GM19238 (cell line): ENCODE measurements at regions not wholly inside any gene's neighbourhood (a gene's known extent, or its start where the extent isn't known, plus 50 kb on each side); places are given as distances from the start of the nearest gene placed in this dataset.

ENCODE experiments used
- DNase-seq: peaks from one replicate; pipeline ENCODE4 v3.0.0; 2011; ENCODE audit warnings: low spot score; ENCODE audit not compliant: insufficient read length

GRCh38 chr12:113766131-113766878 lies 199.8 kb downstream of the RBM19 start:
- no peak for DNase-seq

GRCh38 chr12:113764661-113765060 lies 201.5 kb downstream of the RBM19 start:
- no peak for DNase-seq

DNA sequence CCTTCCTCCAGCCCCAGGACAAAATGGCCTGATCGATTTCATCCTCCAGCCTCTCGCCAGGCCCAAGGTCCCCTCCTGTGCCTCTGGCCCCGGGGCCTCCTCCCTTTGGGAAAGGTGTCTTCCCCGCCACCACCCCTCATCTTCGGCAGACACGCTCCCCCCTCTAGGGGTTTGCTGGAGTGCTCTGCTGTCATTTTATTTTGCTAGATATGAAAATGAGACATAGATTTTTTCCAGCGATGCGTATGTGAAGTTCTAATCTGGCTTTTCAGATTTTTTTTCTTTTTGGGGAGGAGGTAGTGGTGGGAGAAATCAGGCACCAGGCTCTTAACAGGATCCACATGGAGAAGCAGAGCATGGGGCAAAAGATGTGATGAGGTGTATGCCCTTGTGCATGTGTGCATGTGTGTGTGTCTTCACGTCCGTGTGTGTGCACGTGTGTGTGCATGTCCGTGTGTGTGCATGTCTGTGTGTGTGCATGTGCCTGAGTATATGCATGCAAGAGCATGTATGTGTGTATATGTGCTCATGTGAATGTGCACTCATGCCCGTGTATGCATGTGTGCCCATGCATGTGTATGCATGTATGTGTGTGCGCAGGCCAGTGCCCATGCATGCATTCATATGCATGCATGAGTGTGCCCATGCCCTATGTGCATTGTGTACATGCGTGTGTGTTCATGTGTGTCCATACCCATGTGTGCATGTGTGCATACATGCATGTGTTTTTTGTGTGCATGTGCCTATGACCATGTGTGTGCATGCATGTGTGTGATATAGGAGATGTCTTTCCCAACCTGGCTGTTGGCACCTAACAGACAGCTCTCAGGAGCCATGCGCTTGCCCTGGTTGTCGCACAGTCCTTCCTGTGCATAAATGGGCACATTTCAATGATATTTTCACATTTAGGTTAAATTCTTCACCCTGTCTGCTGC lies 203.0 kb downstream of the RBM19 start:
- no peak for DNase-seq

- no peak for DNase-seq
Observed at GRCh38 chr12:113762155-113762881, 203.8 kb downstream of the RBM19 start.

DNA sequence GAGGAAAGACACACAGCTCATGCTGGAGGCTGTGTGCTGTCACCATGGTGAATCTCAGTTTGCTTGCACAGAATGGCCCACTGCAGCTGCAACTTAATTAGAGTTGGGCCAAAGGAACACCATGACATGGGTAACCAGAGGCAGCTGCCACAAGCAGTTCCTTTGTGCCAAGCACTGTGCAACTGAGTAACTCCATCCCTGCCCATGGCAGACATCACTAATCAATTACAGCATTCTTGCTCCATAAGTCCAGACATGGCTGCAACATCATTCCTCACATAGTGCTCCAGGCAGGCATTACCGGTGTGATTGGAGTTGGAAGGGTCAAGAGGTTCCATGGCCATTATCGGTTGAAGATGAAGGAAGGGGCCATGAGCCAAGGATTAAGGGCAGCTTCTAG lies 207.0 kb downstream of the RBM19 start:
- no peak for DNase-seq

DNA sequence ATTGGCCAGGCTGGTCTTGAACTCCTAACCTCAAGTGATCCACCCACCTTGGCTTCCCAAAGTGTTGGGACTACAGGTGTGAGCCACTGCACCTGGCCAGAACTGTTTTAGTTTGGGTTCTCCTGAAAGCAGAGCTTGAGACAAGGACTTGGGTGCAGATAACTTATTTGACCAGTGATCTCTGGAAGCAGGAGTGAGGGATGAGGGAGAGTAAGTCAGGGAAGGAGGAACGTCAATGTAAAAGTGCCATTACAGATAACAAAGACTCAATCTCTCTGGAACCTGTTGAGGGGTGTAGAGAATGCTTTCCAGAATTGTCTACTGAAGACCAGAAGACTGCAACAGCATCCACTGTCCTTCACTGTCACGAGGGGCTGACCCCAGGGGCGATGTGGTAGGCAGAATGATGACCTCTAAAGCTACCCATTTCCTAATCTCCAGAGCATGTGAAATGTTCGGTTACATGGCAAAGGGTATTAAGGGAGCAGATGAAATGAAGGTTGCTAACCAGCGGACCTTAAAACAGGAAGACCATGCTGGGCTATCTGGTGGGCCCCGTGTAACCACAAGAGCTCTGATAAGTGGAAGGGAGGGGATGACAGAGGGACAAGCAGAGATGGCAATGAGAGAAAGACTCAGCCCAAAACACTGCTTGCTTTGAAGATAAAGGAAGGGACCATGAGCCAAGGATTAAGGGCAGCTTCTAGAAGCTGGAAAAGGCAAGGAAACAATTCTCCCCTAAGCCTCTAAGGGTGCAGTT lies 207.8 kb downstream of the RBM19 start:
- no peak for DNase-seq

- no peak for DNase-seq
Observed at GRCh38 chr12:113757221-113758002, 208.7 kb downstream of the RBM19 start.

- DNase-seq: no peak
Observed at GRCh38 chr12:113756609-113757008, 209.5 kb downstream of the RBM19 start.

DNA sequence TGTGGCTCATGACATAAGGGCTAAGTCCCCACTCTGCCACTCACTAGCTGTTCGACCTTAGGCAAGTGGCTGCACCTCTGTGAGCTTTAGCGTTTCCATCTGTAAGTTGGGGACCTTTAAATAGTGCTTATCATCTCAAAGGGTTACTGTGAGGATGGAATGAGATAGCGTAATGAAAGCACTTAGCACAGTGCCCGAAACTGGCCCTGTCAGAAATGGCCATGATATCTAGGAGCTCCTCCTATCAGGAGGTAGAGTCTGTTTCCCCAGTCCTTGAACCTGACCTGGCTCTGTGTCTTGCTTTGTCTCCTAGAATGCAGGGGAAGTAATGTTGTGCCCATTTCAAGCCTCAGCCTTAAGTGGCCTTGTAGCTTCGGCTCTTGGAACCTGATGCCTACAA lies 211.0 kb downstream of the RBM19 start:
- DNase-seq: no peak

DNA sequence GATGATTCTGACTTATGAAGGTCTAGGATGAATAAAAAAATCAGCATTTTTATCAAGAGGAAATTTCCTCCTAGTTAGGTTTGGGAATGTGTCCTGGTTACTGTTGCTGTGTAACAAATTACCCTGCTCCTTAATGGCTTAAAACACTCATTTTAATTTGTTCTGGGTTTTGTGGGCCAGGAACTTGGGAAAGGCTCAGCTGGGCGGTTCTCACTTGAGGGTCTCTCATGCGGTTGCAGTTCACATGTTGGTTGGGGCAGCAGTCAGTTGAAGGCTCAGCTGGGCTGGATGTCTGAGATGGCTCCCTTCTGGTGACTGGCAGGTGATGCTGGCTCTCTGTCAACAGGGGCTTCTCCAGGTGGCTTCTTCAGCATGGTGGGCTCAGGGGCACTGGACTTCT lies 214.6 kb downstream of the RBM19 start:
- DNase-seq: no peak

GRCh38 chr12:113749433-113749815 lies 216.7 kb downstream of the RBM19 start:
- no peak for DNase-seq

DNA sequence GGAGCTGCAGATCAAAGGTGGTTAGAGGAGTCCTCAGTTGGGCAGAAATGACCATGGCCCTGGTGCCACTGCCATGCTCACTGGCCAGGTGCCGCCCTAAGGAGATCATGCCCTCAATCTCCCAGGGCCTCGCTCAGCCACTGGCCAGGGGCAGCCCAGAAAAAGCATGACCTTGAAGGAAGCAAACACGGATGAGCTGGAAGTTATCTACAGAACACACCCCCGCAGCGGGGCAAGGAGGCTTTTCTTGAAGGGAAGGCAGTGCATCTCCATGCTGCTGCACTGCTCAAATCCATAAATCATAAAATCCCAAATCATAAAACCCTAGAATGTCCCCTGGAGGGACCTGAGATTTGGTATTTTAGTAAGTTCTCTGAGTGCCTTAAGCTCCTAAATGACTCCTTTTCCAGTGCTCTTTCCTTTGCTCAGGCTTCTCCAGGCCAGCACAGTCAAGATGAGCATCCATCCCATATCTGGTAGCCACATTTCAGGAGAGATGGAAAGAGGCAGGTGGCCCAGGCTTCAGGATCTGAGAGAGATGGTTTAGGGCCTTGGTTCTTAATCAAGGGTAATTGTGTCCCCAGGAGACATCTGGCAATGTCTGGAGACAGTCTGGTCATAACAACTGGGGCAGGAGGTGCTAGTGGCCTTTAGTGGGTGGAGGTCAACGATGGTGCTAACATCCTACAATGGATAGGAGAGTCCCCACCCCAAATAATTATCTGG lies 217.3 kb downstream of the RBM19 start:
- DNase-seq: no peak

- no peak for DNase-seq
Observed at GRCh38 chr12:113747017-113747416, 219.1 kb downstream of the RBM19 start.

DNA sequence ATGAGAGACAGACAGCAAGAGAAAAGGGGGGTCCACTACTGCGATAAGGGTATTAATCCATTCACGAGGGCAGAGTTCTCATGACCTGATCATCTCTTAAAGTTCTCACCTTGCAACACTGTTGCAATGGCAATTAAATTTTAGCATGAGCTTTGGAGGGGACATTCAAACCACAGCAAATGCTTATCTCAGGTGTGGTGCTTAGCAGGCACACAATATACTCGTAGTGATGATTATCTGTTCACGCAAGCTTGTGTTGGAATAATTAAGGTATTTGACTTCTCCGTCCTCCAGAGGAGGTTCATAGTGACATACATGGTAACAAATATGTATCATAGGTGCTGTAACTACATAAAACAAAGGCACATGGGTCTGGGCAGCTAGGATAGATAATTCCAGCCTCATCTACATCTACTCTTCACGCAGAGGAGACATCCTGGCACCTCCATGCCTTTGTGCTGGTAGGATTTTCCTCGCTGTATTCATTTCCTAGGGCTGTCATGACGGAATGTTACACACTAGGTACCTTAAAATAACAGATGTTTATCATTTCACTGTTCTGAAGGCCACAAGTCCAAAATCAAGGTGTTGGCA lies 221.2 kb downstream of the RBM19 start:
- DNase-seq: no peak

GRCh38 chr12:113742801-113743200 lies 223.3 kb downstream of the RBM19 start:
- DNase-seq: no peak

DNA sequence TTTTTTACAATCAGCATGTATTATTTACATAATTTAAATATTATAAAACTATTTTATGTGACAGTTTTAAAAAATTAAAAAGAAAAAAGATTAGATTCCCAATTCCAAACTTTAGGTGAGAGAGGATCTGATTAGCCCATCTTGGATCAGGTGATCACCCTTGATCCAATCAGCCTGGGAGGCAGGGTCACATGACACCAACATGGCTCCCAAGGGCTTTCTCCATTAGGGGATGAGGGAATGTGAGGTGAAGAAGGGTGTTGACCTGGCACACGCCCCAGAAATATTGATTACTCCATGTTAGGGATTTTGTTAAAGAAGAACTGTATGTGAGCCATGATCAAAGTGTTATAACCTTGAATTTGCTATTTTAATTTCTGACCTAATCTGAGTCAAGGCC lies 225.4 kb downstream of the RBM19 start:
- DNase-seq: no peak

- DNase-seq: no peak
Observed at GRCh38 chr12:113735131-113735530, 231.0 kb downstream of the RBM19 start.

- no peak for DNase-seq
Observed at GRCh38 chr12:113734503-113734902, 231.6 kb downstream of the RBM19 start.

- DNase-seq: no peak
Observed at GRCh38 chr12:113732916-113733315, 233.2 kb downstream of the RBM19 start.
